ENCODE measurements at regions not wholly inside any gene's neighbourhood (a gene's known extent, or its start where the extent isn't known, plus 50 kb on each side); places are given as distances from the start of the nearest gene placed in this dataset.

GRCh38 chr14:48874711-48875110 lies 711.5 kb downstream of the RPS29 start:
- DNase-seq (ENCODE audit: low read depth): no peak

GRCh38 chr14:48857366-48857765 lies 728.8 kb downstream of the RPS29 start:
- no peak for DNase-seq (ENCODE audit: low read depth)

DNA sequence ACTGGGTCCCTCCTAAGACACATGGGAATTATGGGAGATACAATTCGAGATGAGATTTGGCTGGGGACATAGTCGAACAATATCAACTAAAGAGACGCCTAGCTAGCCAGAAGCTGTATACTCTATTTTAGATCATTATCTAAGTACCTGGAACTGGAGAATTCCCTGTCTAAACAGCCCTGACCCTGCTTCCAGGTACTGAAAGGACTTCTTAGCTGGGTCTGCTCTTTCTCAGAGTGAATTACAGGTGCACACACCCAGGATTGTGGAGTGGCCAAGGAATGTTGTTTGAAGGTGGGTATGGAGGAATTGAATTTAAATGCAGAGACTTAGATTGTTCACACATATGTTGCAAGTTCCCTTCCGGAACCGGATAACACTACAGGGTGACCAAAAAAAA lies 733.0 kb downstream of the RPS29 start:
- no peak for DNase-seq (ENCODE audit: low read depth)

GRCh38 chr14:48849741-48850322 lies 736.3 kb downstream of the RPS29 start:
- DNase-seq (ENCODE audit: low read depth): no peak

DNA sequence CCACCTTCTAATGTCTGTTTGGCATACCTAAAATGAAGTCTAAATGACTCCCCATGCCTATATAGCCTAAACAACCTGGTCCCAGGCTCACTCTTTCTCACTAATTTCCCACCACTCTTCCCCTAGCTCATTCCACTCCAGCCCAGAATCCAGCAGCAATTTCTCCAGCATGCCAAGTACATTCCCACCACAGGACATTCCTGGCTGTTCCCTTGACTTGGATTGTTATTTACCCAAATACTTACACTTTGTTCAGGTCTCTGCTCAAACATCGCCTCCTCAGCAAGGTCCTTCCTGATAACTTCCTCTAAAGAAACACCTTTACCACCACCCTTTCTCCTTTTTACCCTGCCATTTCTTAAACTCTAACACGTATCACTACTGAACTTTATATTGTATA lies 743.4 kb downstream of the RPS29 start:
- DNase-seq (ENCODE audit: low read depth): no peak

DNA sequence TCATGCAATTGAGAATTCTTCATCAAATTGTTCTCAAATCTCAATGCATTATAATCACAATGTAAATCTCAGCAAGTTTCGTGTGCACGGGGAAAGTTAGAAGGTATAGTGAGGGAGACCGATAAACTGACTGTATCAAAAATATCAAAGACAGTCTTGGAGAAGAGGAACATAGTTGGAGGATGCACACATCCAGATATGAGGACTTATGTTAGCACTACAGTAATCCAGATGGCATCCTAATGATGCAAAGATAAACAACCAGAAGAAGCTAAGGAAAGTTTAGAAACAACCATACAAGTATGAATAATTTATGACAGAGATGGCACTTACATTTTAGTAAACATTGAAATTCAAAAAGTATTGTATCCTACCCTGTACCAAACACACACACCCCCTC lies 760.1 kb downstream of the RPS29 start:
- no peak for DNase-seq (ENCODE audit: low read depth)

GRCh38 chr14:48814562-48814961 lies 771.6 kb downstream of the RPS29 start:
- DNase-seq (ENCODE audit: low read depth): no peak

DNA sequence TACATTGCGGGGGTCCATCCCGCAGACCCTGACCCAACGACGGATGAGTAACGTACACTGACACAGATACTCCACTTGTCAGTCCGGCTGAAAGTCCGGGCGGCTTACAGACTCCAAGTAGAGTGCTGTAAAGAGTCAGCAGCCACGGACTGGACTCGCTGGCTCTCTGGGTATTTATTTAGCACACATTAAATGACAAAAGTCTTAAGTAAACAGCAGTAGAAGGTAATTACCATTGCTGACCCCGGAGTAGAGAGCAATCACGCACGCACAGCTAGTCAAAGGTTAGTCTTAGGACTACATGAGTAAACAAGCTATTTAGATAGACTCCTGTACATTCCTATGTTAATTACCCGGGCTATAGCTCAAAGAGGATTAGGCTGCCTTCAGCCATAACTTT lies 780.9 kb downstream of the RPS29 start:
- DNase-seq (ENCODE audit: low read depth): no peak

DNA sequence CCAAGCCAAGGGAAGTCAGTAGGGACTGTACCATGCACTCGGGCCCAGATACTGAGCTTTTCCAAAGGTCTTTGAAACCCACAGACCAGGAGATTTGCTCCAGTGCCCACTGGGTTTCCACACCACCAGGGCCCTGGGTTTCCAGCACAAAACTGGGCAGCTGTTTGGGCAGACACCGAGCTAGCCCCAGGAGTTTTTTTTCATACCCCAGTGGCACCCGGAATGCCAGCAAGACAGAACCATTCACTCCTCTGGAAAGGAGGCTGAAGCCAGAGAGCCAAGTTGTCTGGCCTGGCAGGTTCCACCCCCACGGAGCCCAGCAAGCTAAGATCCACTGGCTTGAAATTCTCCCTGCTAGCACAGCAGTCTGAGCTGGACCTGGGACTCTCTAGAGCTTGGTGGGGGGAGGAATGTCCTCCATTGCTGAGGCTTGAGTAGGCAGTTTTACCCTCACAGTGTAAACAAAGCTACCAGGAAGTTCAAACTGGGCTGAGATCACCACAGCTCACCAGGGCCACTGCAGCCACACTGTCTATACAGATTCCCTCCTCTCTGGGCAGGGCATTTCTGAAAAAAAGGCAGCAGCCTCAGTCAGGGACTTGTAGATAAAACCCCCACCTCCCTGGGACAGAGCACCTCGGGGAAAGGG lies 793.7 kb downstream of the RPS29 start:
- DNase-seq (ENCODE audit: low read depth): no peak

DNA sequence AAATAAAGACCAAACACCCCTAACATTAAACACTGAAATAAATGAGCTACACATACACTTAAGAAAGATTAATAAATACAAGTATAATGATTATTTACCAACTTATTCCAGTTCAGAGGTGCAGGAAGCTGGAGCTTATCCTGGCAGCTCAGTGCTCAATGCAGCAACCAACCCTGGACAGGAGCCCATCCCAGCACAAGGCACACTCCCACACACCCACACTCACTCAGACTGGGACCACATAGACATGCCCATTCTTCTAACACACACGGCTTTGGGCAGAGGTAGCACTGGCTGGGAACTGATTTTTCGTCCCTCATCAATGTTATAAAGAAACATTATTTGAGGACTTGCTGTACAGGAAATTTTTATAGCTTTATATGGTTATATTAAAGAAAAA lies 797.4 kb downstream of the RPS29 start:
- no peak for DNase-seq (ENCODE audit: low read depth)

- no peak for DNase-seq (ENCODE audit: low read depth)
Measured at GRCh38 chr14:48786498-48786897, 799.7 kb downstream of the RPS29 start.

DNA sequence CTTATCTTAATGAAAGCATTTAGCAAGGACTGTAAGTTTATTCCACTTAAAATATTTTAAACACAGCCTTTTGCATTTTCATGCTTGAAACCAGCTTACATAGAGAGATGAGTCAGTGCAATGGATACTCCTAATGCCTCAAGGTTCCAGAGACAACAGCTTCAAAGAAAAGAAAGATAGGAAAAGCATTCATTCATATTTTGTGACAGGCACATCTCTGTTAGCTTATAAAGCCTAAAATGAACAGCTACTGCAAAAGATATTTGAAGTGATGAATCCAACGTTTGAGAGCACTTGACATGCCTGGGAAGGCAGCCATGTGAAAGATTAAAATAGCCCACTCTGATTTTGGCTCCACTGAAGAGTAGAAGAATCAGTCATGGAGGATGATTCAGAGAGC lies 814.5 kb downstream of the RPS29 start:
- DNase-seq (ENCODE audit: low read depth): no peak

- no peak for DNase-seq (ENCODE audit: low read depth)
Measured at GRCh38 chr14:48751293-48751692, 834.9 kb downstream of the RPS29 start.

GRCh38 chr14:48748151-48748675 lies 838.0 kb downstream of the RPS29 start:
- DNase-seq (ENCODE audit: low read depth): no peak

DNA sequence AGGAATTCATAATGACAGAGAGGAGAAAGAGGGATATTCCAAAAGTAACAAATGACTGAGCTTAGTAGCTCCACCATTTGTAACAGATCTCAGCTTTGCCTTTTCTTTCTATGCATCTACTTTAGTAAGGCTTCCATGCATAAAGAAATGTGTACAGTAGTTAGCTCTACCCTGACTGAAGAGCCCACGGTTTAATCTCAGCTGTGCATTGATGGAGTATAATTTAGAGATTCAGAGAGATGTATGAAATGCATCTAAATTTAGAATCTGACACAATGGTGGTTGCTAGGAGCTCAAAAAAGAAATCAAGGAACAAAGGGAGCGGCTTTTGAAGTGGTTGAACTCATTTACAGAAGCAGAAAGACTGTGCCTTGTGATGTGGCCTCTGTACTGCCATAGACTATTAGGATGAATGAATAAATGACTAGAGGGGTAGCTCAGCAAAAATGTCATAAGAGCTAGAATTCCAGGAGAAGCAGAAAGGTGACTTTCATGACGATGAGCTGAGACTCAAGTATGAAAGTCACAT lies 838.6 kb downstream of the RPS29 start:
- DNase-seq (ENCODE audit: low read depth): no peak

DNA sequence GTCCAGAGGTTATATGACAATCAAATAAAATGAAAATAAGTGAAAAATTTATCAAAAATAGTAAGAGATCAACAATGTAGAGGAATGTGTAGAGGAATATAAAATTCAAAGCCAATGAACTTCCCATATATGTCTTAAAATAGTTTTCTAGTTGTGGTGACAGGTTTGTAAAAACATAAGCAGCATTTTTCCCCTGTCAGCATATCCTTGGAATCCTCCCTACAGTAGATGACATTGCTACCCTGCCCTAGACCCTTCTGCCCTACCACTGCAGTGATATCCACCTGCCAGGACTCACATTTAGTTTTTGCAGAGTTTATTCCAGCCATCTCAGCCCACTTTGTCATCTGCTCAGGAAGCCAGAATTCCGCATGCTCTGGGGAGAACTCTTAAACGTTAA lies 842.0 kb downstream of the RPS29 start:
- DNase-seq (ENCODE audit: low read depth): no peak

GRCh38 chr14:48738186-48738925 lies 847.8 kb downstream of the RPS29 start:
- no peak for DNase-seq (ENCODE audit: low read depth)

DNA sequence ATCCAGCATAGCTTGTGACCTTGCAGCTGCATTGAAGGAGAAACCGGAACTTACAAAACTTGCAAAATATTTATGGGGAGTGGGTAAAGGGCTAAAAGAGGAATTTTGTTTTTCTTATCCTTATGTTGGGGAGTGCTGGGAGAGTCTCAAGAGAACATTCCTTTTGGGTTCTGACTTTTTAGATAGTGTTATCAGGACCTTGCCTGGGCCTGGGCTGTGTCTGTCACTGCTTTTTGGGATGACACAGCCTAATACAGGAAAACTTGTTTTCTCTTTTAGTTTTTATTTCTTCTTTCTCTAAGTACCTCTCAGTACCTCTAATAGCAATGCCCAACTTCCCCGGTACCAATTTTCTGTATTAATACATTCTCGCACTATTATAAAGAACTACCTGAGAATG lies 850.6 kb downstream of the RPS29 start:
- no peak for DNase-seq (ENCODE audit: low read depth)

DNA sequence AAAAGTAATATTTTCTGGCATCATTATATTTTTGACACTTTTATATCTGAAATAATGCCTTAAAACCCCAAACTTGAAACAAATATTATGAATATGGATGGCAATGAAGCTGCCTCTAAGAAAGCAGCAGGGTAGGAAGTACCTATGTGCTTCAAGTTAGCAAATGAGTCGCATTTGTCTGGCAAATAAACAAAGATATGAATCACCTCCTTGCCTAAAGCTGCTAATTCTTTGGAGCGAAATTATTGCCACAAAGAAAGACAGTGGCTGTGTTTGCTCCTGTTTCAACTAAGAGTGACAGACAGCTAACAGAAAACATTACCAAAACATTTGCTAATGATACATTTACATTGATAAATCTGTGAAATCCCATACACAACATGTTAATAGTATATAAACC lies 854.9 kb downstream of the RPS29 start:
- no peak for DNase-seq (ENCODE audit: low read depth)

DNA sequence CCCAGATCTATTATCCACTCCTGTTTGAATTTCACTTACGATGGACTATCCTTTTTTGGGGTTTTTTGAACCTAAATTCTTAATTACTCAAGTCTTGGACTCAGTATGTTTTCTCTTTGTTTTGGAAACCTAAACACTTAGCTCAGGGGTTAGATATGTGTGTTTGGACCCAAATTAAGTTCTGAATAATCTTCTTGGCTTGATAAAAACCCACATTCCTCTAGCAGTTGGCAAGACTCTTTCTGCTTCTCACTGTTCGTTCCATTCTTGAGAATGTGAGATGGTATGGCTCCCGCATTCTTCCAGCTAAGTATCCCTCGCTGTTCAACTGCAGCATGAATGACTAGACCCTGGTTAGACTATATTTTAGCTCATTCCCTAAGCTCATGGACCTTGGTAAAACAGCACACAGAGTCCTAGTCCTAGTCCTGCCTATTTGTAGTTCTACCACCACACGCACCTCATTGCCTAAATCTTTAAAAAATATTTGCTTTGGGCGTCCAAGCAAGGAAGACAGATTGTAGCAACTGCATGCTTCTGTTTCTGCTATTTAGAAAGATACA lies 860.0 kb downstream of the RPS29 start:
- no peak for DNase-seq (ENCODE audit: low read depth)

DNA sequence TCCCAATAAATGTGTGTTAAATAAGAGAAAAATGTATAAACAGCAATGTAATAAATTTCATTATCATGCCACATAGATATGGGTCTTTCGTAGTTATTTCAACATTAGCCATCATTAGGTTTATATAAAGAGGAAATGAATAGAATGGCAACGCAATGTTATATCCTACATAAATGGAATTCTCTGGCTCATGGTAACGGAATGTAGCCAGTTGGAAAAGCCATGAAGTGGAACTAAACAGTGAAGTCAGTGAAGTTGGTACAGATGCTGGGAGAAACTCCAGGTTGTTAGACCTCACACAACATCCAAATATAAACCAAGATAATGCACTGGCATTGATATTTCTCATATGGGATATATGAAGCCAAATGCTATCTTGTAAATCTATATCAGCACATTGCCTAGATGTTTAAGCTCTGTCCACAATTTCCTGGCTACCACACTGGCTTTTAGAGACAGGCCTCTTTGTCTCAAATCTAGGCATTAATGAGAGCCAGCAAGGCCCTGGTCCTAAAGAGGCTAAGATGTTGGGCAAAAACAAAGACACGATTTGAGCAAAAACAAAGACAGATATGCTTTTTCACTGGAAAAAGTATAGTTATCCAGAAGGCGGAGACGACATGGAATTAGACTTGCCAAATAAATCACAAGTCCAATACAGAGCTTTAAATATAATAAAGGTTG lies 861.0 kb downstream of the RPS29 start:
- no peak for DNase-seq (ENCODE audit: low read depth)

GRCh38 chr14:48723841-48724495 lies 862.2 kb downstream of the RPS29 start:
- no peak for DNase-seq (ENCODE audit: low read depth)
